HG03575 (cell line): ENCODE measurements at regions not wholly inside any gene's neighbourhood (a gene's known extent, or its start where the extent isn't known, plus 50 kb on each side); places are given as distances from the start of the nearest gene placed in this dataset.

Experiments used
- ATAC-seq: cut with Tn5 transposase; IDR thresholded peaks from one replicate; pipeline ENCODE4 v1.9.1; 2021; ENCODE audit not compliant: unreplicated experiment, insufficient number of reproducible peaks, low FRiP score; ENCODE audit errors: extremely low read depth

DNA sequence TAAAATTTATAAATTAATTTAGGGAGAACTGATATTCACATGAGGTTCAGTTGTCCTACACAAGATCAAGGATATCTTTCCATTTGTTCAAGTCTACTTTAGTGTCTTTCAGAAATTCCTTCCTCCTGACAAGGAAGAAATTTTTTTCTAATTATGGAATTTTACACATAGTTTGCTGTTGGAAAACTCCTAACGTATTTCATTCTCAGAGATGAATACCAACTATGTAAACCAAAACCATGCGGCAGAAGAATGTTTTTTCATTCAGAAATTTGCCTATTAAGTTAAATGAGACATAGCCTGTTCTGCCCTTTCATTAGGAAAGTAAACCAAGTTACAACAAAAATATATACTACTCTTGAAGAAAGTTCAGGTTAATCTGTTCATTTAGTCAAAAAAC is 111.2 kb upstream of the PRDM1 start:
- ATAC-seq, result no peak

GRCh38 chr6:105972440-105972839 is 113.7 kb upstream of the PRDM1 start:
- ATAC-seq, result no peak

DNA sequence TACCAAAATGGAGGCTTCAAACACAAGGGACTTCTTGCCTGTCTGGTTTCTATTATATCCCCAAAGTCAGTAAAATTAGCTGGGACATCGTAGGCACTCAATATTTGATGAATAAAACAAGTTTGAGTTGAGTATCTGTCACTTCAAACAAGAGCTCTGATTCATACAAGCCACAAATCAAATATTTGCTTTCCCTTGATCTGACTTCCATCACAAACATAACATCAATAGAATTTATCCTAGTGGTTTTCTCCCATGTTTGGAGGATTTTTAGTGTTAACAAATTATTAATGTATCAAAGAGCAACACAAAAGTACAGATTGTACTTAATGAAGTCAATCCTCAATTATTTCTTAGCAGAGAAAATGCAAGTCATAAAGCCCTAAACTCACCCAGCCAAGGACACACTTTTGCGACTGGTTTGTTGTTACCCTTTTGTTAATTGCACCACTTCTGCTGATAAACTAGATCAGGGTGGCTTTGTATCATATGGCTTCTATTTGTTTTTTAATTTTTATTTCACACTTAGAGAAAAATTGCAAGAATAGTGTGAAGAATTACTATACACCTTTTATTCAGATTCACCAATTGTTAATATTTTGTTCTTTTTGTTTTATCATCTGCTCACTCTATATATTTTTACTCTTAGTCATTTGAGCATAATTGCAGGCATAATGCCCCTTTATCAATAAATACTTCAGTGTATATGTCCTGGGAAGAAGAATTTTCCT is 117.4 kb upstream of the PRDM1 start:
- ATAC-seq, result no peak

DNA sequence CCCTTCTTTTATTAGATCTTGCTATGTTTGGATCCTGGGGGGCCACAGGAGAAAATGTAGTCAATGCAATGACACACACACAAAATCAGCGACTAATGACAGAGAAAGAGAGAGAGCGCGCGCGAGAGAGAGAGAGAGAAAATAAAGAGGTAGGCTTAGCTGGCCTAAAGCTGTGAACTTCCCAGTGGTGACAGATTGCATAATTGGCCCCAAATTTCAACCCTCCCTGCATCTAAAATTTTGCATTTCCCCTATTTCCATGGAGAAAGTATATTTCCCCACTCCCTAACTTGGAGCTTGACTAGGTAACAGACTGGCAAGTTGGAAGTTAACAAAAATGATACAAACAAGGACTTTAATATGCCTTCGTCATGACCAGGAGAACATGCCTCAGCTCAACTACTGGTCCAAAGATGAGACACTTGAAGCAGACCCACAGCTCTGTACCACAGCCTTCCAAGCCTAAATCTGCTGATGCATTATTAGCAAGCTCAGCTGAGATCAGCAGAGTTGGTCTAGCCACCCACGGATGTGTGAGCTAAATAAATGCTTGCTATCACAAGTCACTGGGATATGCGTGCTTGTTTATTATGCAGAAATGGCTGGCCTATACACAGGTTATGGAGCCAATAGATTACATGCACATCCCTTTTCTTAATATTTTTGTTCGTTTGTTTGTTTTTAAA is 118.1 kb upstream of the PRDM1 start:
- no peak for ATAC-seq

- no peak for ATAC-seq
Observed at GRCh38 chr6:105966481-105966880, 119.7 kb upstream of the PRDM1 start.

DNA sequence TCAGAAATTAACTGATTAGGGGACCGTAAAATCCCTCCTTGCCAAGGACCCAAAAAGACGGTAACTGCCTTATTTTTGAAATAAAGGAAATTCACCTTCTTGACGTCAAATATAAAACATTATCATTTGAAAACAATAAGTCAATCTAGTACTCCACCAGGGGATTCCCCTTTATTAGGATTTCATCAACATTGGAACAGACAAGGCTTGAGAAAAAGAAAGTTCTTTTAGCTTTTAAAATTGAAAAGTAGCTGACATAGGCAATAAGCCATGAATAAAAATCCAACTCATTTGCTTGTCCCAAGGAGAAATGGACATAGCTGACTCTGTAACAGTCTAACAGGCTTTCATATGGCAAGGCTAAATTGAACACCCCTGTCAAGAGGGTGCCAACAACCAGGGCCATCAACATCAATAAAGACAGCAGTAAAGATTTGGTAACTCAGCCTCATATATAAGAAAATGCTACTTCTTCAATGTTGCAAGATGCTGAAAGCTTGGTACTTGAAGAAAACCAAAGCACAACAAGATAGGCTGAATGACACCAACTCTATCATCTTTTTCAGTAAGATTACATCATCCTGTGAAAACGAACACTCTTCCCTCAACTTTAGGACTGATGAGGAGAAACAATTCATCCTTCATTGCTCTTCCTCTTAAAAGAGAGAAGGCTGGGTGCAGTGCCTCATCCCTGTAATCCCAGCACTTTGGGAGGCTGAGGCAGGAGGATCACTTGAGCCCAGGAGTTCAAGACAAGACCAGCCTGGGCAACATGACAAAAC is 121.0 kb upstream of the PRDM1 start:
- ATAC-seq, result no peak

DNA sequence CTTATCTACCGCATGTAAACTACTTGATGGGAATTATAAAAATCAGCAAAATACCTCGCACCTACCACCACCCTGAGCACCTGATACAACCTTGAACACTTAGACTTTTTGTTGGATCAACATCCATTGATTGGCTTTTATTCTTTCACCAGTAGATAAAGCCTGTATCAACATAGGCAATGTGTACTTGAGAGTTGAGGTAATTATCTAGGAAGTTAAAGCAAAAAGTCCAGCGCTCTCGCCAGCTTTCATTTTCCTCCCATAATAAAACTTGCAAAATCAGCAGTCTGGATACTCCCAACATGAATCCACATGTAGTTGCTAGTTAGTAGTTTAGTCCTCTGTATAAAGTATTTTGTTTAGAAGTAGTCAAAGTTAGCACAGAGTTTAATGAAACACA is 132.0 kb upstream of the PRDM1 start:
- ATAC-seq, result no peak

GRCh38 chr6:105952772-105953690 is 133.1 kb upstream of the PRDM1 start:
- no peak for ATAC-seq

DNA sequence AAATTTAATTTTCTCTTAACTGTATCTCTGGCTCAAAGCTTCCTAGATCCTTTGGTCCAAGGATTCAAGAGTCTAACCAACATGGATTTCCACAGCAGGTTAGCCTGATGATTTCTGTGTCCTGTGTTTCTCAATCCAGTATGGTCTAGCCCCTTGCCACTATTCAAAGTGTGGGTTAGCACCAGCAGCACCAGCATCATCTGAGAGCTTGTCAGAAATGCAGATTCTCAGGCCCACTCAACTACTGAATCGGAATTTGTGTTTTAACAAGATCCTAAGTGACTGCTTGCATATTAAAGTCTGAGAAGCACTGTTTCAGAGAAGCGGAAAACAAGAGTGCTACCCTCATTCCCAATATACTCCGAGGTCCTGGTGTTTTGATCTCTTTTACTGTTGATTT is 133.8 kb upstream of the PRDM1 start:
- no peak for ATAC-seq

DNA sequence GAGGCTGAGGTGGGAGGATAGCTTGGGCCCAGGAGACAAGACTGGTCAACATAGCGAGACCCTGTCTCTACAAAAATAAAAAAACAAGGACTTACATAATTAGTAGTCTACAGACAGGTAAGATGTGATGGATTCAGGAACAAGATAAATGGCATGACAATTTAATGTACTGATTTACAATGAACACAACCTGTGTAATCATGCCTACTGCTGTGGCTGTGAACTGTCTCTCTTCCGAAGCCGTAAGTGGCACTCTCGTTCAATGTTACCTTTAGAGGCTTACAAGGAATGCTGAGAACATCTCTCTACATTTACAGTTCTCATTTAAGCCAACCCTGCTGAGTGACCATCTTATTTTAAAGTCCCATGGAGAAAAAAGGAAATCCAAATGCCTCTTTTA is 134.8 kb upstream of the PRDM1 start:
- no peak for ATAC-seq

DNA sequence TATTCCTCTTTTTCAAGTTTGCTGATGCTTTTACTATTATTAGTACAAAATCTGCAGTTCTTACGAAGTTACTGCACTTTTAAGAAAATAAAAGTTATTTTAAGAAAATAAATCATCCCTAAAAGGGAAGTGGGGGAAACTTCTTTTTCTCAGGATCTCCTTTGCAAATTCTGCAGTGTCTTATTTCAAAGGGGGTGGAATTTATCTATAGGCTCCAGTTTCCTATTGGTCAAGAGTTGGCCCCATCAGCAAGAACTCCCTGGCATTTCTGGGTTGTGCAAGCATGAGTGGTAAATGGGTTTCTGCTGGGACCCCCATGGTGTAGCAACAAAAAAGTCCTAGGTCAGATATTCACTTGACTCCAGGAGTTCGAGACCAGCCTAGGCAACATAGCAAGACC is 136.3 kb upstream of the PRDM1 start:
- ATAC-seq, result no peak

GRCh38 chr6:105943514-105943913 is 142.6 kb upstream of the PRDM1 start:
- no peak for ATAC-seq

GRCh38 chr6:105941621-105942412 is 144.3 kb upstream of the PRDM1 start:
- no peak for ATAC-seq

- no peak for ATAC-seq
Observed at GRCh38 chr6:105940990-105941389, 145.1 kb upstream of the PRDM1 start.

- ATAC-seq, result no peak
Observed at GRCh38 chr6:105936972-105937371, 149.2 kb upstream of the PRDM1 start.

- ATAC-seq, result no peak
Observed at GRCh38 chr6:105935416-105935815, 150.7 kb upstream of the PRDM1 start.

- no peak for ATAC-seq
Observed at GRCh38 chr6:105934708-105935107, 151.4 kb upstream of the PRDM1 start.

DNA sequence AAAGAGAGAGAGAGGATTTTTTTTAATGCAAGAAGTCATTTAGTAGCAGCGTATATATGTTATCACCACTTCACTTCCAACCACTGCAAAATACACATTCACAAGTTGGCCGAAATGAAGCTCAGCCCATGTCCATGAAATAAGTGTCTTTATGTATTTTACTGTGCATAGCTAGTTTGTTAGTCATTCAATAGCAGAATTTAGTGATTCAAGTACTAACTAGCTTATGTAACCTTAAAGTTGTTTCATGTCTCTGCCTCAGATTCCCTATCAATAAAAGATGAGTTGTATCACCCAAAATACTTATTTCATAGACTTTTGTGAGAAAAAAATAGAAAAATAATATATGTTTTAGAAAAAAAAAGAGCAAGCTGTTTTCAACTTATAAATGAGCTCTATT is 153.7 kb upstream of the PRDM1 start:
- no peak for ATAC-seq
